HG03469 (cell line): ENCODE measurements at regions not wholly inside any gene's neighbourhood (a gene's known extent, or its start where the extent isn't known, plus 50 kb on each side); places are given as distances from the start of the nearest gene placed in this dataset.

Source experiments
- ATAC-seq: cut with Tn5 transposase; IDR thresholded peaks from one replicate; pipeline ENCODE4 v1.9.1; 2021; ENCODE audit warnings: mild to moderate bottlenecking, moderate library complexity, moderate number of reproducible peaks; ENCODE audit not compliant: unreplicated experiment

- no peak for ATAC-seq
Measured at GRCh38 chr5:93072831-93073459, 508.1 kb downstream of the NR2F1-AS1 start.

GRCh38 chr5:93071710-93072109, 509.3 kb downstream of the NR2F1-AS1 start:
- no peak for ATAC-seq

- ATAC-seq, result no peak
Measured at GRCh38 chr5:93070938-93071337, 510.1 kb downstream of the NR2F1-AS1 start.

GRCh38 chr5:93069276-93069675, 511.7 kb downstream of the NR2F1-AS1 start:
- no peak for ATAC-seq

GRCh38 chr5:93062548-93062947, 518.5 kb downstream of the NR2F1-AS1 start:
- no peak for ATAC-seq

GRCh38 chr5:93058309-93058708, 522.7 kb downstream of the NR2F1-AS1 start:
- no peak for ATAC-seq

GRCh38 chr5:93057311-93057710, 523.7 kb downstream of the NR2F1-AS1 start:
- no peak for ATAC-seq

- ATAC-seq, result no peak
Measured at GRCh38 chr5:93055971-93056370, 525.0 kb downstream of the NR2F1-AS1 start.

GRCh38 chr5:93055561-93055960, 525.5 kb downstream of the NR2F1-AS1 start:
- no peak for ATAC-seq

- ATAC-seq, result no peak
Measured at GRCh38 chr5:93054424-93055163, 526.4 kb downstream of the NR2F1-AS1 start.

- ATAC-seq, result no peak
Measured at GRCh38 chr5:93053825-93054224, 527.2 kb downstream of the NR2F1-AS1 start.

GRCh38 chr5:93048858-93049257, 532.2 kb downstream of the NR2F1-AS1 start:
- ATAC-seq, result no peak

GRCh38 chr5:93044859-93045666, 536.0 kb downstream of the NR2F1-AS1 start:
- no peak for ATAC-seq

- no peak for ATAC-seq
Measured at GRCh38 chr5:93039888-93040287, 541.1 kb downstream of the NR2F1-AS1 start.

GRCh38 chr5:93034621-93035590, 546.1 kb downstream of the NR2F1-AS1 start:
- no peak for ATAC-seq

GRCh38 chr5:93022796-93023447, 558.1 kb downstream of the NR2F1-AS1 start:
- ATAC-seq, result no peak

- ATAC-seq, result no peak
Measured at GRCh38 chr5:93022211-93022610, 558.8 kb downstream of the NR2F1-AS1 start.

GRCh38 chr5:93019896-93020295, 561.1 kb downstream of the NR2F1-AS1 start:
- ATAC-seq, result no peak

- ATAC-seq, result no peak
Measured at GRCh38 chr5:93018461-93018860, 562.6 kb downstream of the NR2F1-AS1 start.

- no peak for ATAC-seq
Measured at GRCh38 chr5:93017849-93018248, 563.2 kb downstream of the NR2F1-AS1 start.
